Panc1 (cell line): ENCODE measurements at regions not wholly inside any gene's neighbourhood (a gene's known extent, or its start where the extent isn't known, plus 50 kb on each side); places are given as distances from the start of the nearest gene placed in this dataset.

Experiments used
- ATAC-seq: fragments of 200-7000 bp; cut with Tn5 transposase; 2 replicates; pipeline ENCODE4 v1.9.1; 2020; ENCODE audit warnings: mild to moderate bottlenecking, moderate library complexity
- BruUV-seq: library from RNA; stranded (reverse); fragments of 400-500 nt; replicated peaks from 2 replicates; lab custom pipeline; 2021; lab: Mats Ljungman, UMichigan
- CTCF ChIA-PET: fragments of 300-600 bp; sonication (Branson Sonifier 250); formaldehyde crosslinking; loops from one replicate; lab custom pipeline; 2022; ENCODE audit warnings: antibody characterized with exemption; lab: Charles Lee
- POLR2A ChIA-PET: fragments of 300-600 bp; sonication (Branson Sonifier 250); formaldehyde crosslinking; loops from one replicate; lab custom pipeline; 2022; ENCODE audit warnings: antibody characterized with exemption; lab: Charles Lee
- DNase-seq: peaks from one replicate; pipeline ENCODE4 v3.0.0-alpha.2; 2010; ENCODE audit warnings: low read depth, low spot score
- H3K27ac ChIP-seq: 2 replicates; pipeline ENCODE4 v1.5.1; 2011; ENCODE audit warnings: mild to moderate bottlenecking, low read length, inconsistent platforms
- H3K27me3 ChIP-seq: fragments of 200-500 bp; sonication (Bioruptor generic); 2 replicates; pipeline ENCODE4 v1.6.0; 2014; ENCODE audit warnings: low read length, inconsistent platforms; ENCODE audit not compliant: control insufficient read depth, insufficient read depth
- H3K36me3 ChIP-seq: fragments of 200-500 bp; sonication (Bioruptor generic); 2 replicates; pipeline ENCODE4 v1.5.1; 2014; ENCODE audit warnings: inconsistent platforms, mild to moderate bottlenecking, low read length, moderate library complexity; ENCODE audit not compliant: control insufficient read depth, insufficient read depth
- H3K4me1 ChIP-seq: 2 replicates; pipeline ENCODE4 v1.5.1; 2011; ENCODE audit warnings: inconsistent platforms, mild to moderate bottlenecking, low read length, moderate library complexity; ENCODE audit not compliant: control insufficient read depth, insufficient read depth
- H3K4me3 ChIP-seq, 2 experiments: 2 replicates each; pipeline ENCODE4 v1.5.1; 2011 to 2012; ENCODE audit warnings: low read depth in 2 of 2, low read length in 2 of 2, mild to moderate bottlenecking in 2 of 2, inconsistent platforms in 1 of 2, moderate library complexity in 1 of 2
- H3K9me3 ChIP-seq: fragments of 200-500 bp; sonication (Bioruptor generic); 2 replicates; pipeline ENCODE4 v1.5.1; 2014; ENCODE audit warnings: low read depth, mild to moderate bottlenecking, inconsistent platforms, low read length, moderate library complexity; ENCODE audit not compliant: control insufficient read depth, insufficient read depth
- CTCF ChIP-seq: fragments of 450-650 bp; IDR thresholded peaks from 2 replicates; pipeline ENCODE4 v1.5.1; 2017; ENCODE audit warnings: mild to moderate bottlenecking
- POLR2AphosphoS5 ChIP-seq: IDR thresholded peaks from 2 replicates; pipeline ENCODE4 v1.6.1; 2012; ENCODE audit warnings: mild to moderate bottlenecking, low read depth, low read length, moderate library complexity
- REST ChIP-seq, 2 experiments: IDR thresholded peaks; 2 replicates each; pipeline ENCODE4 v1.6.1; 2011 to 2012; ENCODE audit warnings: low read depth in 2 of 2, control low read depth in 1 of 2, low read length in 1 of 2, mild to moderate bottlenecking in 1 of 2, moderate library complexity in 1 of 2; ENCODE audit not compliant: insufficient read depth in 1 of 2
- SIN3A ChIP-seq: IDR thresholded peaks from 2 replicates; pipeline ENCODE4 v1.6.1; 2012; ENCODE audit warnings: low read depth, mild to moderate bottlenecking, low read length, moderate library complexity, borderline replicate concordance; ENCODE audit not compliant: insufficient read depth
- TCF7L2 ChIP-seq: IDR thresholded peaks from 2 replicates; pipeline ENCODE4 v1.6.1; 2011; ENCODE audit warnings: mild to moderate bottlenecking, low read depth, low read length, inconsistent platforms
- in situ Hi-C: cut with HindIII; loops from 2 replicates; pipeline ENCODE4 v1.10.0; 2016; ENCODE audit warnings: low sequenced_read_pairs, low pct_unique_long_range_greater_than_20kb
- intact Hi-C: fragments of 100-400 bp; cut with micrococcal nuclease; formaldehyde crosslinking; loops from one replicate; pipeline ENCODE4 v1.10.0; 2022; ENCODE audit not compliant: unreplicated experiment

DNA sequence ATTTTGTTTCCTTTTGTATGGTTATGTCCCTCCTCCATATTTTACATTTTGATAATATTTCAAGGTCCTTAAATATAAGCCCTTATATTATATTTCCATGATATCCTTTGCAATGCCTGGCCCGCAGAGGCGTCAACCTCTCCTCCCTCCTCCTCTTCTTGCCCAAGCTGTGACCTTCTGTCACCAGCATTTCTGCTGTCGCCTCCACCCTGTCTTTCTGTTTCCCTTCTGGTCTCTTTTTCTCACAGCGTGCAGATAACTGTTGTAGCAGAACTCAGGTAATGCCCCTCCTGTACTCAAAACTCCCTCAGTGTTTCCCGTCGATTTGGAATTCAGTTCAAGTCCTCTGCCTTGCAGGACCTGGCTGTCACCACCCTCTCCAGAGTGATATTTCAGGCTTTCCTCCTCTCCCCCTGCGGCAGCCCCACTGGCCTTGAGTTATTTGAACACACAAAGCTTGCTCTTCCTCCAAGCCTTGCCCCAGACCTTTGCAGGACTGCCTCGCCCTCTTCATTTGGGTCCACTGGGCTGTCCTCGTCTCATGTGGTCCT, 709.3 kb downstream of the DCDC2C start:
- ChIA-PET CTCF (no interaction called here), POLR2A (no interaction called here)
- no peaks in the 10 kb centered on the region for H3K9me3 ChIP-seq
- ATAC-seq (no peak), DNase-seq (no peak)
- in situ Hi-C loops: no loop called here
- no peak overlapping the region for H3K27ac ChIP-seq
- intact Hi-C loops: no loop called here
- BruUV-seq: no TSS peak
- no peaks in the 10 kb centered on the region for H3K27me3 ChIP-seq
- no peaks in the 10 kb centered on the region for H3K4me1 ChIP-seq
- TF ChIP-seq TCF7L2: no peak
- TF ChIP-seq CTCF: no peak
- no peak for TF ChIP-seq POLR2AphosphoS5
- TF ChIP-seq REST (IDR thresholded peaks at IDR 0.05; ENCODE audit: insufficient read depth in 1 of 2, low read depth in 2 of 2, low read length in 1 of 2): no peak
- no peak for TF ChIP-seq SIN3A
- H3K4me3 ChIP-seq: no peak overlapping the region
- no peaks in the 10 kb centered on the region for H3K36me3 ChIP-seq

DNA sequence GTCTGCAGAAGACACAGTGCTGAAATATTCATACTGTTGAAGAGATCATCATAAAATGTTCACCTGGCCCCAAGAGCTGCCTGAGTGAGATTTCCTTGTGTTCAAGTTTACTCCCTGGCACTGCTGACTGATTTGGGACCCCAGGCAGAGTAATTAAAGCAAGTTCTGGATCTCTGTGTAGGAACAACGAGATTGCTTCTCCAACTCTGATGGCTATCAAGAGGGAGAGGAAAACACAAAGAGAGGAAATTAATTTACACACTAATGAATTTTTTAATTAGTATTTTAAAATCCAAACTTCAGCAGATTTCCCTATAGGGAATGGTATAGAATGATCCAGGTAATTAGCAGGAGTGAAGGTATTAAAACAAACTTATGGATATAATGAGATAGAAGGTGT, 711.8 kb downstream of the DCDC2C start:
- intact Hi-C loops: no loop called here
- CTCF ChIA-PET: no interaction called here

GRCh38 chr2:4415810-4416413, 712.5 kb downstream of the DCDC2C start:
- H3K36me3 ChIP-seq: no peaks in the 10 kb centered on the region
- no TSS peak for BruUV-seq

More for the DNA sequence above, 711.8 kb downstream of the DCDC2C start:
- Histone ChIP-seq H3K9me3 (no peaks in the 10 kb centered on the region), H3K27ac (no peak overlapping the region), H3K4me1 (no peaks in the 10 kb centered on the region), H3K36me3 (no peaks in the 10 kb centered on the region), H3K4me3 (no peak overlapping the region), H3K27me3 (no peaks in the 10 kb centered on the region)
- BruUV-seq: no TSS peak
- POLR2A ChIA-PET: no interaction called here
- no peak for TF ChIP-seq TCF7L2
- no peak for ATAC-seq
- no peak for DNase-seq
- in situ Hi-C loops: no loop called here

More at GRCh38 chr2:4415810-4416413, 712.5 kb downstream of the DCDC2C start:
- ChIA-PET CTCF (no interaction called here), POLR2A (no interaction called here)
- H3K4me3 ChIP-seq: no peak overlapping the region
- ATAC-seq (no peak), DNase-seq (no peak)
- intact Hi-C loops: no loop called here
- H3K4me1 ChIP-seq: no peaks in the 10 kb centered on the region
- no peak for TF ChIP-seq SIN3A
- TF ChIP-seq TCF7L2: no peak
- no peak for TF ChIP-seq POLR2AphosphoS5
- no peak for TF ChIP-seq REST (IDR thresholded peaks at IDR 0.05; ENCODE audit: insufficient read depth in 1 of 2, low read depth in 2 of 2, low read length in 1 of 2)
- TF ChIP-seq CTCF: no peak
- in situ Hi-C loops: no loop called here
- no peaks in the 10 kb centered on the region for H3K27me3 ChIP-seq
- H3K27ac ChIP-seq: no peak overlapping the region
- no peaks in the 10 kb centered on the region for H3K9me3 ChIP-seq
